ENCODE measurements at regions not wholly inside any gene's neighbourhood (a gene's known extent, or its start where the extent isn't known, plus 50 kb on each side); places are given as distances from the start of the nearest gene placed in this dataset.

DNA sequence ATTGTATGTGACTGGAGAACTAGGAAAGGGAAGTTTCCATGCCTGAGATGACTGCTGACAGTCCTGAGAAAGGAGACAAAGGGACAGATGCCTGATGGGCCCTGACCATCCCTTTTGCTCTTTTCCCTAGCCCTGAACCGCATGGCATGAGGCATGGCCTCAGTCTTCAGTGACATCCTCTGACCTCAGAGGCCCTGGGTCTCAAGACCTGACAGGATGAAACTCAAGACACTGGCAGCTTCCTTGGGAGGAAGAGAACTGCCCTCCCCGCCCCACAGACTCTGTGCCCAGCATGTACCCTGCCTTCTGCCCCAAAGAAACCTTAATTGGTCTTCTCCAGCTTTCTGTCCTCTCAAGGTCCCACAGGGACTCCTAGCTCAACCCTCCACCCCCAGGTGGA is 444.1 kb downstream of the SOX6 start:
- BruUV-seq (replicated peaks): no TSS peak
- intact Hi-C loops (cut with micrococcal nuclease; ENCODE audit: unreplicated experiment): no loop called here
- Histone ChIP-seq H3K27ac (ENCODE audit: extremely low read length, insufficient read depth, low read length) (no peak overlapping the region), H2AFZ (ENCODE audit: low read length) (no peak overlapping the region), H3K4me1 (ENCODE audit: insufficient read depth, low read length) (no peaks in the 10 kb centered on the region), H3K27me3 (ENCODE audit: control insufficient read depth in 1 of 2, insufficient read depth in 2 of 2, low read length in 2 of 2) (peaks cover 0 to 10% of the 10 kb centered on the region in 2 experiments; a peak in 1 of 5 replicates), H3K9ac (ENCODE audit: insufficient read depth, low read depth, low read length) (no peak overlapping the region), H3K4me2 (ENCODE audit: low read depth, low read length) (no peak overlapping the region), H3K9me3 (ENCODE audit: low read length) (no peaks in the 10 kb centered on the region), H3K4me3 (replicated peaks in 1 of 3; ENCODE audit: insufficient read depth in 1 of 3, low read depth in 2 of 3, low read length in 3 of 3) (no peak overlapping the region), H4K20me1 (ENCODE audit: insufficient read depth, low read length) (no peaks in the 10 kb centered on the region), H3K79me2 (ENCODE audit: insufficient read depth, low read length) (no peaks in the 10 kb centered on the region), H3K36me3 (replicated peaks in 1 of 2; ENCODE audit: control insufficient read depth in 1 of 2, insufficient read depth in 2 of 2, low read length in 2 of 2) (no peaks in the 10 kb centered on the region)
- FAIRE-seq (no peak), ATAC-seq (no peak), DNase-seq (ENCODE audit: low spot score) (no peak)
- ChIA-PET POLR2A (no interaction called here), CTCF (ENCODE audit: low intra/inter-chr PET ratio, low total read pairs) (no interaction called here)
- in situ Hi-C loops (cut with HindIII; ENCODE audit: extremely low pct_ligation_motif_present, low pct_unique_long_range_greater_than_20kb): no loop called here
- WGBS (ENCODE audit: low lambda C conversion rate): no CpG with 5 or more reads among the region's 2 CpGs
- TF ChIP-seq HES4 (CRISPR knock-in tag; IDR thresholded peaks at IDR 0.05; ENCODE audit: borderline replicate concordance) (no peak), TBX2 (CRISPR knock-in tag; IDR thresholded peaks at IDR 0.05; ENCODE audit: borderline replicate concordance) (no peak), ZNF30 (CRISPR knock-in tag; IDR thresholded peaks at IDR 0.05) (no peak), ZNF720 (CRISPR knock-in tag; IDR thresholded peaks at IDR 0.05) (no peak), MTF2 (CRISPR knock-in tag; IDR thresholded peaks at IDR 0.05; ENCODE audit: borderline replicate concordance) (no peak), ZBTB21 (CRISPR knock-in tag; IDR thresholded peaks at IDR 0.05) (no peak)
- TF ChIP-seq, protein P1, sequence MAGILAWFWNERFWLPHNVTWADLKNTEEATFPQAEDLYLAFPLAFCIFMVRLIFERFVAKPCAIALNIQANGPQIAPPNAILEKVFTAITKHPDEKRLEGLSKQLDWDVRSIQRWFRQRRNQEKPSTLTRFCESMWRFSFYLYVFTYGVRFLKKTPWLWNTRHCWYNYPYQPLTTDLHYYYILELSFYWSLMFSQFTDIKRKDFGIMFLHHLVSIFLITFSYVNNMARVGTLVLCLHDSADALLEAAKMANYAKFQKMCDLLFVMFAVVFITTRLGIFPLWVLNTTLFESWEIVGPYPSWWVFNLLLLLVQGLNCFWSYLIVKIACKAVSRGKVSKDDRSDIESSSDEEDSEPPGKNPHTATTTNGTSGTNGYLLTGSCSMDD (CRISPR knock-in tag; IDR thresholded peaks at IDR 0.05): no peak

DNA sequence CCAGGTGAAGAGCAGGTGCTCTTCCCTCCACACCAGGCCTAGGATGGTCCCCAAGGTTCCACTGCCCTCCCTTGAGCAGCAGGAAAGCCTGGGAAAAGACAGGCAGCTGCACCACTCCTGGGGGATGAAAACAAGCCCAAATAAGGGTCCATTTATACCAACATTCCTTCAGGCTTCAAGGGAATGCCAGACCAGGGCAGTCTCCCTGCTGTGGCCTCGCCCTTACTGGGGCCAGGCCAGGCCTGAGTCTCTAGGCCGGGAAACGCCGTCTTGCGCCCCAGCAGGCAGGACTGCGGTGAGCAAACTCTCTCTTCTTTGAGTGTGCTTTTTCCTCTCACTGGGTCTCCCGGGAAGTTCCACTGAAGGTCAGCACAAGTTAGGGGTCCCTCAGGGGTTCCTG is 443.5 kb downstream of the SOX6 start:
- no peak overlapping the region for H3K4me2 ChIP-seq (ENCODE audit: low read depth, low read length)
- DNase-seq (ENCODE audit: low spot score): no peak
- H3K79me2 ChIP-seq (ENCODE audit: insufficient read depth, low read length): no peaks in the 10 kb centered on the region
- 54% methylated on average over 6 of the region's 7 CpGs for WGBS (ENCODE audit: low lambda C conversion rate)
- H3K4me1 ChIP-seq (ENCODE audit: insufficient read depth, low read length): no peaks in the 10 kb centered on the region
- no peak overlapping the region for H3K27ac ChIP-seq (ENCODE audit: extremely low read length, insufficient read depth, low read length)
- no peak overlapping the region for H3K4me3 ChIP-seq (replicated peaks in 1 of 3; ENCODE audit: insufficient read depth in 1 of 3, low read depth in 2 of 3, low read length in 3 of 3)
- H2AFZ ChIP-seq (ENCODE audit: low read length): no peak overlapping the region
- H4K20me1 ChIP-seq (ENCODE audit: insufficient read depth, low read length): no peaks in the 10 kb centered on the region
- intact Hi-C loops (cut with micrococcal nuclease; ENCODE audit: unreplicated experiment): no loop called here
- no peaks in the 10 kb centered on the region for H3K36me3 ChIP-seq (replicated peaks in 1 of 2; ENCODE audit: control insufficient read depth in 1 of 2, insufficient read depth in 2 of 2, low read length in 2 of 2)
- no TSS peak for BruUV-seq (replicated peaks)
- in situ Hi-C loops (cut with HindIII; ENCODE audit: extremely low pct_ligation_motif_present, low pct_unique_long_range_greater_than_20kb): no loop called here
- no peaks in the 10 kb centered on the region for H3K9me3 ChIP-seq (ENCODE audit: low read length)
- ChIA-PET POLR2A (no interaction called here), CTCF (ENCODE audit: low intra/inter-chr PET ratio, low total read pairs) (no interaction called here)
- peaks cover 0 to 10% of the 10 kb centered on the region in 2 experiments; a peak in 1 of 5 replicates for H3K27me3 ChIP-seq (ENCODE audit: control insufficient read depth in 1 of 2, insufficient read depth in 2 of 2, low read length in 2 of 2)
- FAIRE-seq: no peak
- no peak overlapping the region for H3K9ac ChIP-seq (ENCODE audit: insufficient read depth, low read depth, low read length)
- no peak for ATAC-seq
- no peak for TF ChIP-seq MED1 (CRISPR knock-in tag; IDR thresholded peaks at IDR 0.05)
- no peak for TF ChIP-seq ZNF17 (CRISPR knock-in tag; IDR thresholded peaks at IDR 0.05)
- no peak for TF ChIP-seq THRA (CRISPR knock-in tag; IDR thresholded peaks at IDR 0.05; ENCODE audit: borderline replicate concordance)
- TF ChIP-seq, protein P2, sequence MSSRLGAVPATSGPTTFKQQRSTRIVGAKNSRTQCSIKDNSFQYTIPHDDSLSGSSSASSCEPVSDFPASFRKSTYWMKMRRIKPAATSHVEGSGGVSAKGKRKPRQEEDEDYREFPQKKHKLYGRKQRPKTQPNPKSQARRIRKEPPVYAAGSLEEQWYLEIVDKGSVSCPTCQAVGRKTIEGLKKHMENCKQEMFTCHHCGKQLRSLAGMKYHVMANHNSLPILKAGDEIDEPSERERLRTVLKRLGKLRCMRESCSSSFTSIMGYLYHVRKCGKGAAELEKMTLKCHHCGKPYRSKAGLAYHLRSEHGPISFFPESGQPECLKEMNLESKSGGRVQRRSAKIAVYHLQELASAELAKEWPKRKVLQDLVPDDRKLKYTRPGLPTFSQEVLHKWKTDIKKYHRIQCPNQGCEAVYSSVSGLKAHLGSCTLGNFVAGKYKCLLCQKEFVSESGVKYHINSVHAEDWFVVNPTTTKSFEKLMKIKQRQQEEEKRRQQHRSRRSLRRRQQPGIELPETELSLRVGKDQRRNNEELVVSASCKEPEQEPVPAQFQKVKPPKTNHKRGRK (CRISPR knock-in tag; IDR thresholded peaks at IDR 0.05): no peak
- no peak for TF ChIP-seq ZBTB38 (CRISPR knock-in tag; IDR thresholded peaks at IDR 0.05)
- TF ChIP-seq MIXL1 (CRISPR knock-in tag; IDR thresholded peaks at IDR 0.05): no peak
- TF ChIP-seq ZNF121 (CRISPR knock-in tag; IDR thresholded peaks at IDR 0.05): no peak
- TF ChIP-seq ZNF781 (CRISPR knock-in tag; IDR thresholded peaks at IDR 0.05; ENCODE audit: borderline replicate concordance, not compliant biosample characterization): no peak
- TF ChIP-seq NR1H2 (CRISPR knock-in tag; IDR thresholded peaks at IDR 0.05; ENCODE audit: borderline replicate concordance, low read depth): no peak
- TF ChIP-seq NFKB2 (CRISPR knock-in tag; IDR thresholded peaks at IDR 0.05; ENCODE audit: borderline replicate concordance): no peak
- no peak for TF ChIP-seq BCL6 (CRISPR knock-in tag; IDR thresholded peaks at IDR 0.05)
